ENCODE measurements at regions not wholly inside any gene's neighbourhood (a gene's known extent, or its start where the extent isn't known, plus 50 kb on each side); places are given as distances from the start of the nearest gene placed in this dataset.

- DNase-seq (ENCODE audit: low read depth in 4 of 4, low spot score in 1 of 4): no peak
Measured at GRCh38 chr10:47246406-47247147, 53.4 kb upstream of the GDF10 start.

- DNase-seq (ENCODE audit: low read depth in 4 of 4, low spot score in 1 of 4): no peak
Measured at GRCh38 chr10:47247148-47248059, 52.6 kb upstream of the GDF10 start.

DNA sequence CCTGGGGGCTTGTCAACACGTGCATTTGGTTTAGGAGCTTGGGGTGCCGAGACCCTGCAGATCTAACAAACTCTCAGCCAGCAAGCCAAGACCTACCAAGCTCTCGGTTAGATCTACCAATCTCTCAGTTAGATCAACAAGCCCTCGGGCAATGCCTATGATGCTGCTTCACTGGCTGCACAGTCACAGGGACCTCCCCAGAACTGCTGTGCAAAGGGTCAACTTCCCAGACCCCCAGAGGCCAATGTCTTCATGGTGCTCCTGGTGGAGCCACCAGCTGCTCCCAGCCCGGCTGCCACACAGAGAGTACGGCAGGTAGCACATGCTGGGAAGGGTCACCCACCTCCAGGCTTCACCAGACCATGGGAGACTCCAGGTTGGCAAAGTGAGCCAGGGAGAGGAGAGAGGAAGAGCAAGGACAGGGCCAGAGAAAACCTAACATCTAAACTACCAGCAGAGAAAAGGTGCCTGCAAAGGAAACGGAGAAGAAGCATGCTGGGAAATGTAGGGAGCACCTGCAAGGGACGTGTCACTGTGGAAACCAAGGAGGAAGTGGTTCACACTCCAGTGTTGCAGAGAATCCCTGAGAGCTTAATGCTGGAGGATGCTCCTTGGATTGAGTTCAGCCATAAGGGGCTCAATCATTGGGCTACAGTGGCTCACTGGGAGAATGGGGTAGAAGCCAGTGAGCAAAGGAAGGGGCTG is 51.5 kb upstream of the GDF10 start:
- no peak for DNase-seq (ENCODE audit: low read depth in 4 of 4, low spot score in 1 of 4)

DNA sequence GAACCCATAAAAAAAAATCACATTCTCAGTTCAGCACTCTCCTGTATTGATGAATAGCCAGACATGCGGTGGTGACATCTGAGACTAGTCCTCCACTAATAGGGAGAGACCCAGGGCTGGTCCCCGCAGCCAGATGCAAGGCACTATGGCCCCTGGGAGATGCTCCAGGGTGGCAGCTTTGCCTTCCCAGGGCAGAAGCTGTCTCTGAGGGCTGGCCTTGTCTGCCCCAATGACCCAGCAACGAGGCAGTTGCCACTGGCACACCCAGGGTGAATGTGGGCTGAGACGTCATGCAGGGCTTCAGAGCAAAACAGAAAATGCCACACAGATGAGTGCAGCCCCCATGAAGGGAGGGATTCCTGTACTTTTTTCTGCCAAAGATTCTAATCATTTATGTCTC is 50.1 kb upstream of the GDF10 start:
- DNase-seq (ENCODE audit: low read depth in 4 of 4, low spot score in 1 of 4): no peak

All from stimulated activated CD4-positive, alpha-beta T cell treated with anti-CD3 and anti-CD28 coated beads, Interleukin-1b, Interleukin-23, amount 100 ng/mL, for 24 hours (primary cell).